ENCODE measurements at regions not wholly inside any gene's neighbourhood (a gene's known extent, or its start where the extent isn't known, plus 50 kb on each side); places are given as distances from the start of the nearest gene placed in this dataset.

DNA sequence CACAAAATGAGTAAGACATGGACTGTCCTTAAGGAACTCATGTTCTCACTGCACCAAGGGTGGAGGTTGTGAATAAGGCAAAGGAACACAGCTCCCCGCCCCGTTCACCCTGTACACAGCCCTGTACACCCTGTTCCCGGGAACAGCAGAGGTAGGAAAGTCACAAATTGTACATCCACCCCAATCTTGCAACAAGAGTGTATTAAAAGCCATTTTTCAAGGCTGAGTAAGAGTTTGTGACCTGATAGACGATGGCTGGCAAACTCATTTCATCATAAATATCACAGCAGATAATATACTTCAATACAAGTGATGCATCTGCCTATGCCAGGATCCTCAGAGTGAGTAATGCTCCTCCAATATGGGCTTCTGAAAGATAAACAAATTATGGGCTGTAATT, 52.5 kb upstream of the CAMK1G start (continued):
- TF ChIP-seq EZH2phosphoT487 (IDR thresholded peaks at IDR 0.05; ENCODE audit: unreplicated experiment) (no peak), CREB1 (CRISPR knock-in tag; IDR thresholded peaks at IDR 0.05; ENCODE audit: low read depth) (no peak), JUNB (IDR thresholded peaks at IDR 0.05; ENCODE audit: unreplicated experiment) (no peak), NANOG (IDR thresholded peaks at IDR 0.05; ENCODE audit: borderline replicate concordance) (no peak), ETS1 (IDR thresholded peaks at IDR 0.05) (no peak), ZNF114 (CRISPR knock-in tag; IDR thresholded peaks at IDR 0.05) (no peak)

DNA sequence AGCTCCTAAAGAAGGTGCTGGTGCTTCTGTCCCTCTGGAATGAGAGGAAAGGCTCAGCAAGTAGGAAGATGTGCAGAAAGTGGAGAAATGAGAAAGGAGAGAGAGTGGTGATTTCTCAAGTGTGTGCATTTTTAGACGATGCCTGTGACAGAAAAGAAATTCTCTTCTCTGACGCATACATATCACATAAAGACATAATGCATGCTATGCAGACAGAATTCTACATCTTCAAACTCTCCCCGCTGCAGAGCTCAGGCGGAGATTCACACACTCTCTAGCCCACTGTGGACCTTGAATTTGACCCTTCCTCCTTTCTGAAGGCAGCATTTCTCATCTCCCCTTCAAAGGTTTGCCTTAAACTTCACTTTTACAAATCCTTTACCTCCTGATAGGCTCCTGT, 52.0 kb upstream of the CAMK1G start:
- ATAC-seq = no peak
- TF ChIP-seq ETS1 (IDR thresholded peaks at IDR 0.05) = no peak
- TF ChIP-seq, protein P1, sequence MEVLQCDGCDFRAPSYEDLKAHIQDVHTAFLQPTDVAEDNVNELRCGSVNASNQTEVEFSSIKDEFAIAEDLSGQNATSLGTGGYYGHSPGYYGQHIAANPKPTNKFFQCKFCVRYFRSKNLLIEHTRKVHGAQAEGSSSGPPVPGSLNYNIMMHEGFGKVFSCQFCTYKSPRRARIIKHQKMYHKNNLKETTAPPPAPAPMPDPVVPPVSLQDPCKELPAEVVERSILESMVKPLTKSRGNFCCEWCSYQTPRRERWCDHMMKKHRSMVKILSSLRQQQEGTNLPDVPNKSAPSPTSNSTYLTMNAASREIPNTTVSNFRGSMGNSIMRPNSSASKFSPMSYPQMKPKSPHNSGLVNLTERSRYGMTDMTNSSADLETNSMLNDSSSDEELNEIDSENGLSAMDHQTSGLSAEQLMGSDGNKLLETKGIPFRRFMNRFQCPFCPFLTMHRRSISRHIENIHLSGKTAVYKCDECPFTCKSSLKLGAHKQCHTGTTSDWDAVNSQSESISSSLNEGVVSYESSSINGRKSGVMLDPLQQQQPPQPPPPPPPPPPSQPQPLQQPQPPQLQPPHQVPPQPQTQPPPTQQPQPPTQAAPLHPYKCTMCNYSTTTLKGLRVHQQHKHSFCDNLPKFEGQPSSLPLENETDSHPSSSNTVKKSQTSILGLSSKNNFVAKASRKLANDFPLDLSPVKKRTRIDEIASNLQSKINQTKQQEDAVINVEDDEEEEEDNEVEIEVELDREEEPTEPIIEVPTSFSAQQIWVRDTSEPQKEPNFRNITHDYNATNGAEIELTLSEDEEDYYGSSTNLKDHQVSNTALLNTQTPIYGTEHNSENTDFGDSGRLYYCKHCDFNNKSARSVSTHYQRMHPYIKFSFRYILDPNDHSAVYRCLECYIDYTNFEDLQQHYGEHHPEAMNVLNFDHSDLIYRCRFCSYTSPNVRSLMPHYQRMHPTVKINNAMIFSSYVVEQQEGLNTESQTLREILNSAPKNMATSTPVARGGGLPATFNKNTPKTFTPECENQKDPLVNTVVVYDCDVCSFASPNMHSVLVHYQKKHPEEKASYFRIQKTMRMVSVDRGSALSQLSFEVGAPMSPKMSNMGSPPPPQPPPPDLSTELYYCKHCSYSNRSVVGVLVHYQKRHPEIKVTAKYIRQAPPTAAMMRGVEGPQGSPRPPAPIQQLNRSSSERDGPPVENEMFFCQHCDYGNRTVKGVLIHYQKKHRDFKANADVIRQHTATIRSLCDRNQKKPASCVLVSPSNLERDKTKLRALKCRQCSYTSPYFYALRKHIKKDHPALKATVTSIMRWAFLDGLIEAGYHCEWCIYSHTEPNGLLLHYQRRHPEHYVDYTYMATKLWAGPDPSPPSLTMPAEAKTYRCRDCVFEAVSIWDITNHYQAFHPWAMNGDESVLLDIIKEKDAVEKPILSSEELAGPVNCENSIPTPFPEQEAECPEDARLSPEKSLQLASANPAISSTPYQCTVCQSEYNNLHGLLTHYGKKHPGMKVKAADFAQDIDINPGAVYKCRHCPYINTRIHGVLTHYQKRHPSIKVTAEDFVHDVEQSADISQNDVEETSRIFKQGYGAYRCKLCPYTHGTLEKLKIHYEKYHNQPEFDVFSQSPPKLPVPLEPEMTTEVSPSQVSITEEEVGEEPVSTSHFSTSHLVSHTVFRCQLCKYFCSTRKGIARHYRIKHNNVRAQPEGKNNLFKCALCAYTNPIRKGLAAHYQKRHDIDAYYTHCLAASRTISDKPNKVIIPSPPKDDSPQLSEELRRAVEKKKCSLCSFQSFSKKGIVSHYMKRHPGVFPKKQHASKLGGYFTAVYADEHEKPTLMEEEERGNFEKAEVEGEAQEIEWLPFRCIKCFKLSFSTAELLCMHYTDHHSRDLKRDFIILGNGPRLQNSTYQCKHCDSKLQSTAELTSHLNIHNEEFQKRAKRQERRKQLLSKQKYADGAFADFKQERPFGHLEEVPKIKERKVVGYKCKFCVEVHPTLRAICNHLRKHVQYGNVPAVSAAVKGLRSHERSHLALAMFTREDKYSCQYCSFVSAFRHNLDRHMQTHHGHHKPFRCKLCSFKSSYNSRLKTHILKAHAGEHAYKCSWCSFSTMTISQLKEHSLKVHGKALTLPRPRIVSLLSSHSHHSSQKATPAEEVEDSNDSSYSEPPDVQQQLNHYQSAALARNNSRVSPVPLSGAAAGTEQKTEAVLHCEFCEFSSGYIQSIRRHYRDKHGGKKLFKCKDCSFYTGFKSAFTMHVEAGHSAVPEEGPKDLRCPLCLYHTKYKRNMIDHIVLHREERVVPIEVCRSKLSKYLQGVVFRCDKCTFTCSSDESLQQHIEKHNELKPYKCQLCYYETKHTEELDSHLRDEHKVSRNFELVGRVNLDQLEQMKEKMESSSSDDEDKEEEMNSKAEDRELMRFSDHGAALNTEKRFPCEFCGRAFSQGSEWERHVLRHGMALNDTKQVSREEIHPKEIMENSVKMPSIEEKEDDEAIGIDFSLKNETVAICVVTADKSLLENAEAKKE (CRISPR knock-in tag; IDR thresholded peaks at IDR 0.05) = no peak
- no peak for TF ChIP-seq NANOG (IDR thresholded peaks at IDR 0.05; ENCODE audit: borderline replicate concordance)
- no peak for TF ChIP-seq ZNF331 (CRISPR knock-in tag; IDR thresholded peaks at IDR 0.05; ENCODE audit: low read depth)
- TF ChIP-seq POLR2AphosphoS5 (IDR thresholded peaks at IDR 0.05; ENCODE audit: low read depth) = no peak
- no peak for TF ChIP-seq REST (IDR thresholded peaks at IDR 0.05; ENCODE audit: unreplicated experiment)
- no peak for TF ChIP-seq JUNB (IDR thresholded peaks at IDR 0.05; ENCODE audit: unreplicated experiment)
- TF ChIP-seq EZH2 (IDR thresholded peaks at IDR 0.05; ENCODE audit: low read depth, unreplicated experiment) = no peak
- no peak for TF ChIP-seq ZNF114 (CRISPR knock-in tag; IDR thresholded peaks at IDR 0.05)
- no peak for TF ChIP-seq STAT1 (IDR thresholded peaks at IDR 0.05; ENCODE audit: unreplicated experiment)

More for the DNA sequence above, 52.0 kb upstream of the CAMK1G start:
- Histone ChIP-seq H3F3A (replicated peaks; ENCODE audit: low read depth) (no peaks in the 10 kb centered on the region), H3K79me2 (replicated peaks; ENCODE audit: insufficient read depth) (no peaks in the 10 kb centered on the region), H3K27me3 (ENCODE audit: insufficient read depth) (no peaks in the 10 kb centered on the region), H2AFZ (peak overlapping the region; percentile 59; the same call in 1 of the 2 replicates), H3K4me1 (ENCODE audit: insufficient read depth) (no peaks in the 10 kb centered on the region; the same call in 1 of the 2 replicates), H3K27ac (ENCODE audit: low read depth) (no peak overlapping the region), H3K4me3 (no peak overlapping the region), H3K9me2 (ENCODE audit: insufficient read depth) (peaks cover 6% of the 10 kb centered on the region; the same call in 1 of the 2 replicates), H4K20me1 (replicated peaks; ENCODE audit: insufficient read depth) (no peaks in the 10 kb centered on the region), H3K4me2 (no peak overlapping the region), H3K36me3 (ENCODE audit: insufficient read depth) (no peaks in the 10 kb centered on the region)
- no peak for DNase-seq (ENCODE audit: low spot score)
- H3K27ac Mint-ChIP-seq = no peak overlapping the region
- H3K36me3 Mint-ChIP-seq (ENCODE audit: low read depth) = no peaks in the 10 kb centered on the region
- peaks cover 1% of the 10 kb centered on the region for H3K27me3 Mint-ChIP-seq (ENCODE audit: insufficient read depth, low read depth, poor library complexity)
- no peaks in the 10 kb centered on the region; the same call in 1 of the 3 replicates for H3K4me1 Mint-ChIP-seq
- no peaks in the 10 kb centered on the region for H3K9me3 Mint-ChIP-seq
- H3K4me3 Mint-ChIP-seq = no peak overlapping the region

All from GM23338 (cell line).